GM12892 (cell line): ENCODE measurements at regions not wholly inside any gene's neighbourhood (a gene's known extent, or its start where the extent isn't known, plus 50 kb on each side); places are given as distances from the start of the nearest gene placed in this dataset.

Experiments
- POLR2A ChIP-seq: IDR thresholded peaks from 2 replicates; pipeline ENCODE4 v1.6.1; 2011; ENCODE audit warnings: low read depth, low read length, control low read depth
- POLR2AphosphoS5 ChIP-seq: IDR thresholded peaks from 2 replicates; pipeline ENCODE4 v1.6.1; 2011; ENCODE audit warnings: low read depth, low read length, control low read depth
- TAF1 ChIP-seq: IDR thresholded peaks from 2 replicates; pipeline ENCODE4 v1.6.1; 2011; ENCODE audit warnings: low read depth, mild to moderate bottlenecking, control low read depth, low read length, borderline replicate concordance

GRCh38 chr2:156817430-156817829, 381.3 kb downstream of the GPD2 start:
- TF ChIP-seq POLR2AphosphoS5 (no peak), POLR2A (no peak), TAF1 (no peak)
